ENCODE measurements at regions not wholly inside any gene's neighbourhood (a gene's known extent, or its start where the extent isn't known, plus 50 kb on each side); places are given as distances from the start of the nearest gene placed in this dataset.
A peak's percentile ranks its signal among the peaks of the same experiment; 100 is the strongest.

GRCh38 chr4:125735102-125735501 is 420.3 kb downstream of the FAT4 start:
- FAIRE-seq (no peak), DNase-seq (peak in 3 of 5 donors; percentile 49 to 86 (median 73))
- TF ChIP-seq CTCF (IDR thresholded peaks at IDR 0.05; ENCODE audit: borderline replicate concordance, extremely low read depth, insufficient read depth) = no peak
- no peaks in the 10 kb centered on the region for H3K9me3 ChIP-seq (ENCODE audit: control insufficient read depth in 2 of 3, insufficient read depth in 1 of 3, low read length in 3 of 3)
- intact Hi-C loops (cut with DNase I) = loop anchor here (10.0 kb wide), 1 partner anchor 420 kb away; the partner anchor contains the start of gene FAT4
- H3K36me3 ChIP-seq (ENCODE audit: control insufficient read depth in 2 of 3, insufficient read depth in 3 of 3, low read length in 3 of 3) = no peaks in the 10 kb centered on the region
- H3K9ac ChIP-seq (ENCODE audit: low read length in 3 of 3) = no peak overlapping the region
- H3K27me3 ChIP-seq (ENCODE audit: control insufficient read depth, insufficient read depth, low read length) = no peaks in the 10 kb centered on the region
- no peak overlapping the region for H3K4me3 ChIP-seq (ENCODE audit: low read length in 3 of 3)
- peaks cover 2 to 4% (median 3%) of the 10 kb centered on the region in 3 donors for H3K4me1 ChIP-seq (ENCODE audit: control insufficient read depth in 2 of 3, insufficient read depth in 2 of 3, low read depth in 1 of 3, low read length in 3 of 3)
- H3K27ac ChIP-seq (ENCODE audit: low read depth in 2 of 2, low read length in 2 of 2) = peak overlapping the region in 1 of 2 donors; percentile 14

GRCh38 chr4:125736057-125736456 is 421.3 kb downstream of the FAT4 start:
- Histone ChIP-seq H3K9ac (ENCODE audit: low read length in 3 of 3) (no peak overlapping the region), H3K4me3 (ENCODE audit: low read length in 3 of 3) (no peak overlapping the region), H3K4me1 (ENCODE audit: control insufficient read depth in 2 of 3, insufficient read depth in 2 of 3, low read depth in 1 of 3, low read length in 3 of 3) (peaks cover 0 to 3% (median 2%) of the 10 kb centered on the region in 3 donors), H3K36me3 (ENCODE audit: control insufficient read depth in 2 of 3, insufficient read depth in 3 of 3, low read length in 3 of 3) (no peaks in the 10 kb centered on the region), H3K9me3 (ENCODE audit: control insufficient read depth in 2 of 3, insufficient read depth in 1 of 3, low read length in 3 of 3) (no peaks in the 10 kb centered on the region), H3K27ac (ENCODE audit: low read depth in 2 of 2, low read length in 2 of 2) (no peak overlapping the region), H3K27me3 (ENCODE audit: control insufficient read depth, insufficient read depth, low read length) (no peaks in the 10 kb centered on the region)
- DNase-seq (no peak), FAIRE-seq (no peak)
- TF ChIP-seq CTCF (IDR thresholded peaks at IDR 0.05; ENCODE audit: borderline replicate concordance, extremely low read depth, insufficient read depth) = no peak
- intact Hi-C loops (cut with DNase I) = loop anchor here (10.0 kb wide), 1 partner anchor 421 kb away; the partner anchor contains the start of gene FAT4

- intact Hi-C loops (cut with DNase I) = loop anchor here (10.0 kb wide), 1 partner anchor 425 kb away; the partner anchor contains the start of gene FAT4
- FAIRE-seq = no peak
- Histone ChIP-seq H3K27me3 (ENCODE audit: control insufficient read depth, insufficient read depth, low read length) (no peaks in the 10 kb centered on the region), H3K4me1 (ENCODE audit: control insufficient read depth in 2 of 3, insufficient read depth in 2 of 3, low read depth in 1 of 3, low read length in 3 of 3) (peaks cover 0 to 3% (median 2%) of the 10 kb centered on the region in 3 donors), H3K9ac (ENCODE audit: low read length in 3 of 3) (no peak overlapping the region), H3K9me3 (ENCODE audit: control insufficient read depth in 2 of 3, insufficient read depth in 1 of 3, low read length in 3 of 3) (no peaks in the 10 kb centered on the region), H3K4me3 (ENCODE audit: low read length in 3 of 3) (no peak overlapping the region), H3K27ac (ENCODE audit: low read depth in 2 of 2, low read length in 2 of 2) (no peak overlapping the region), H3K36me3 (ENCODE audit: control insufficient read depth in 2 of 3, insufficient read depth in 3 of 3, low read length in 3 of 3) (no peaks in the 10 kb centered on the region)
- TF ChIP-seq CTCF (IDR thresholded peaks at IDR 0.05; ENCODE audit: borderline replicate concordance, extremely low read depth, insufficient read depth) = no peak
- DNase-seq = peak in 2 of 5 donors; percentile 34 to 67
Measured at GRCh38 chr4:125739760-125740159, 425.0 kb downstream of the FAT4 start.

Data from kidney (tissue), 13 donors.